Panc1 (cell line): ENCODE measurements at regions not wholly inside any gene's neighbourhood (a gene's known extent, or its start where the extent isn't known, plus 50 kb on each side); places are given as distances from the start of the nearest gene placed in this dataset.

Experiments
- POLR2AphosphoS5 ChIP-seq: IDR thresholded peaks from 2 replicates; pipeline ENCODE4 v1.6.1; 2012; ENCODE audit warnings: mild to moderate bottlenecking, low read depth, low read length, moderate library complexity
- TF ChIP-seq, protein P1 (sequence below): fragments of 450-650 bp; IDR thresholded peaks from 2 replicates; pipeline ENCODE4 v1.5.1; 2017; ENCODE audit warnings: mild to moderate bottlenecking

DNA sequence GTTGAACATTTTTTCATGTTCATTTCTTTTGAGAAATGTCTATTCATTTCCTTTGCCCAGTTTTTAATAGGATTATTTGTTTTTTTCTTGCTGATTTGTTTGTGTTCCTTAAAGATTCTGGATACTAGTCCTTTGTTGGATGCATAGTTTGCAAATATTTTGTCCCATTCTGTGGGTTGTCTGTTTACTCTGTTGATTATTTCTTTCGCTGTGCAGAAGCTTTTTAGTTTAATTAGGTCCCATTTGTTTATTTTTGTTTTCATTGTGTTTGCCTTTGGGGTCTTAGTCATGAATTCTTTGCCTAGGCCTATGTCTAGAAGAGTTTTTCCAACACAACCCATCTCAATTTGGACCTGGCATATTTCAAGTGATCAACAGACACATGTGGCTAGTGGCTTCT is 116.1 kb upstream of the GALNT2 start:
- TF ChIP-seq, protein P1, sequence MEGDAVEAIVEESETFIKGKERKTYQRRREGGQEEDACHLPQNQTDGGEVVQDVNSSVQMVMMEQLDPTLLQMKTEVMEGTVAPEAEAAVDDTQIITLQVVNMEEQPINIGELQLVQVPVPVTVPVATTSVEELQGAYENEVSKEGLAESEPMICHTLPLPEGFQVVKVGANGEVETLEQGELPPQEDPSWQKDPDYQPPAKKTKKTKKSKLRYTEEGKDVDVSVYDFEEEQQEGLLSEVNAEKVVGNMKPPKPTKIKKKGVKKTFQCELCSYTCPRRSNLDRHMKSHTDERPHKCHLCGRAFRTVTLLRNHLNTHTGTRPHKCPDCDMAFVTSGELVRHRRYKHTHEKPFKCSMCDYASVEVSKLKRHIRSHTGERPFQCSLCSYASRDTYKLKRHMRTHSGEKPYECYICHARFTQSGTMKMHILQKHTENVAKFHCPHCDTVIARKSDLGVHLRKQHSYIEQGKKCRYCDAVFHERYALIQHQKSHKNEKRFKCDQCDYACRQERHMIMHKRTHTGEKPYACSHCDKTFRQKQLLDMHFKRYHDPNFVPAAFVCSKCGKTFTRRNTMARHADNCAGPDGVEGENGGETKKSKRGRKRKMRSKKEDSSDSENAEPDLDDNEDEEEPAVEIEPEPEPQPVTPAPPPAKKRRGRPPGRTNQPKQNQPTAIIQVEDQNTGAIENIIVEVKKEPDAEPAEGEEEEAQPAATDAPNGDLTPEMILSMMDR: no peak
- TF ChIP-seq POLR2AphosphoS5: no peak
